ENCODE measurements at regions not wholly inside any gene's neighbourhood (a gene's known extent, or its start where the extent isn't known, plus 50 kb on each side); places are given as distances from the start of the nearest gene placed in this dataset.

DNA sequence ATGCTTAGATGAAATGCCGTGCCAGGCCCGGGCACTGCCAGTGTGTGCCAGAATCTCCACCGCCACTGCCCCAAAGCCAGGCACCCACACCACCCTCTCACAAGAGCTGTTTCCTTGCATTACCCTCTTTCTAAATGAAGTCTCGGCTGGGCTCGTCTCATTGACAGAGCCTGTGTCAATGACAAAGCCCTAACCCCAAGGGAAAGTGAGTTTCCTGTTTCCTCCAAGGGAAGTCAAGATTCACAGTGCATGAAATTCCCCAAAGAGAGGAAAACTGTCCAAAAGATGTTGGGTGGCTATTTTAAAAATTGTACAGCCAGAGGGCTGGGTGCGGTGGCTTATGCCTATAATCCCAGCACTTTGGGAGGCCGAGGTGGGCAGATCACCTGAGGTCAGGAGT, 75.4 kb upstream of the AKAP12 start:
- TF ChIP-seq RCOR1 (IDR thresholded peaks at IDR 0.05; ENCODE audit: low read length) = no peak
- TF ChIP-seq, protein P1, sequence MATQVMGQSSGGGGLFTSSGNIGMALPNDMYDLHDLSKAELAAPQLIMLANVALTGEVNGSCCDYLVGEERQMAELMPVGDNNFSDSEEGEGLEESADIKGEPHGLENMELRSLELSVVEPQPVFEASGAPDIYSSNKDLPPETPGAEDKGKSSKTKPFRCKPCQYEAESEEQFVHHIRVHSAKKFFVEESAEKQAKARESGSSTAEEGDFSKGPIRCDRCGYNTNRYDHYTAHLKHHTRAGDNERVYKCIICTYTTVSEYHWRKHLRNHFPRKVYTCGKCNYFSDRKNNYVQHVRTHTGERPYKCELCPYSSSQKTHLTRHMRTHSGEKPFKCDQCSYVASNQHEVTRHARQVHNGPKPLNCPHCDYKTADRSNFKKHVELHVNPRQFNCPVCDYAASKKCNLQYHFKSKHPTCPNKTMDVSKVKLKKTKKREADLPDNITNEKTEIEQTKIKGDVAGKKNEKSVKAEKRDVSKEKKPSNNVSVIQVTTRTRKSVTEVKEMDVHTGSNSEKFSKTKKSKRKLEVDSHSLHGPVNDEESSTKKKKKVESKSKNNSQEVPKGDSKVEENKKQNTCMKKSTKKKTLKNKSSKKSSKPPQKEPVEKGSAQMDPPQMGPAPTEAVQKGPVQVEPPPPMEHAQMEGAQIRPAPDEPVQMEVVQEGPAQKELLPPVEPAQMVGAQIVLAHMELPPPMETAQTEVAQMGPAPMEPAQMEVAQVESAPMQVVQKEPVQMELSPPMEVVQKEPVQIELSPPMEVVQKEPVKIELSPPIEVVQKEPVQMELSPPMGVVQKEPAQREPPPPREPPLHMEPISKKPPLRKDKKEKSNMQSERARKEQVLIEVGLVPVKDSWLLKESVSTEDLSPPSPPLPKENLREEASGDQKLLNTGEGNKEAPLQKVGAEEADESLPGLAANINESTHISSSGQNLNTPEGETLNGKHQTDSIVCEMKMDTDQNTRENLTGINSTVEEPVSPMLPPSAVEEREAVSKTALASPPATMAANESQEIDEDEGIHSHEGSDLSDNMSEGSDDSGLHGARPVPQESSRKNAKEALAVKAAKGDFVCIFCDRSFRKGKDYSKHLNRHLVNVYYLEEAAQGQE (IDR thresholded peaks at IDR 0.05; ENCODE audit: low read depth, low read length) = no peak
- TF ChIP-seq, protein P2, sequence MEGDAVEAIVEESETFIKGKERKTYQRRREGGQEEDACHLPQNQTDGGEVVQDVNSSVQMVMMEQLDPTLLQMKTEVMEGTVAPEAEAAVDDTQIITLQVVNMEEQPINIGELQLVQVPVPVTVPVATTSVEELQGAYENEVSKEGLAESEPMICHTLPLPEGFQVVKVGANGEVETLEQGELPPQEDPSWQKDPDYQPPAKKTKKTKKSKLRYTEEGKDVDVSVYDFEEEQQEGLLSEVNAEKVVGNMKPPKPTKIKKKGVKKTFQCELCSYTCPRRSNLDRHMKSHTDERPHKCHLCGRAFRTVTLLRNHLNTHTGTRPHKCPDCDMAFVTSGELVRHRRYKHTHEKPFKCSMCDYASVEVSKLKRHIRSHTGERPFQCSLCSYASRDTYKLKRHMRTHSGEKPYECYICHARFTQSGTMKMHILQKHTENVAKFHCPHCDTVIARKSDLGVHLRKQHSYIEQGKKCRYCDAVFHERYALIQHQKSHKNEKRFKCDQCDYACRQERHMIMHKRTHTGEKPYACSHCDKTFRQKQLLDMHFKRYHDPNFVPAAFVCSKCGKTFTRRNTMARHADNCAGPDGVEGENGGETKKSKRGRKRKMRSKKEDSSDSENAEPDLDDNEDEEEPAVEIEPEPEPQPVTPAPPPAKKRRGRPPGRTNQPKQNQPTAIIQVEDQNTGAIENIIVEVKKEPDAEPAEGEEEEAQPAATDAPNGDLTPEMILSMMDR (IDR thresholded peaks at IDR 0.05) = no peak
- TF ChIP-seq EZH2phosphoT487 (IDR thresholded peaks at IDR 0.05; ENCODE audit: borderline replicate concordance, low read depth) = no peak
- TF ChIP-seq, protein P3, sequence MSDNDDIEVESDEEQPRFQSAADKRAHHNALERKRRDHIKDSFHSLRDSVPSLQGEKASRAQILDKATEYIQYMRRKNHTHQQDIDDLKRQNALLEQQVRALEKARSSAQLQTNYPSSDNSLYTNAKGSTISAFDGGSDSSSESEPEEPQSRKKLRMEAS (IDR thresholded peaks at IDR 0.05; ENCODE audit: low read depth) = no peak
- no peak for TF ChIP-seq RAD21 (IDR thresholded peaks at IDR 0.05; ENCODE audit: low read length)
- TF ChIP-seq GABPA (IDR thresholded peaks at IDR 0.05; ENCODE audit: low read depth) = no peak
- no peak for TF ChIP-seq YY1 (IDR thresholded peaks at IDR 0.05; ENCODE audit: low read depth)
